ENCODE measurements at regions not wholly inside any gene's neighbourhood (a gene's known extent, or its start where the extent isn't known, plus 50 kb on each side); places are given as distances from the start of the nearest gene placed in this dataset.
"Not testable (repeated sequence)": the region's sequence is repeated elsewhere in the genome, so short reads cannot be mapped to it uniquely, and the experiment has no call there.

- not testable (repeated sequence) for H4K12ac ChIP-seq (ENCODE audit: low read depth, low read length); H2BK120ac ChIP-seq (ENCODE audit: insufficient read depth, low read length, poor library complexity); H2BK5ac ChIP-seq (ENCODE audit: low read depth, low read length, poor library complexity); H3K79me1 ChIP-seq (ENCODE audit: low read length); H3K27ac ChIP-seq (ENCODE audit: low read depth, low read length); H3K18ac ChIP-seq (ENCODE audit: low read length); H3K4me1 ChIP-seq (ENCODE audit: control insufficient read depth in 1 of 2, insufficient read depth in 2 of 2, low read length in 2 of 2); H4K8ac ChIP-seq (ENCODE audit: low read depth, low read length); H3K4me2 ChIP-seq (ENCODE audit: low read length); H3K79me2 ChIP-seq (ENCODE audit: control insufficient read depth, insufficient read depth, low read length, poor library complexity); H3K4me3 ChIP-seq (ENCODE audit: low read depth, low read length); H3K9me3 ChIP-seq (ENCODE audit: insufficient read depth, low read depth, low read length); H2BK12ac ChIP-seq (ENCODE audit: low read length); H3K23ac ChIP-seq (ENCODE audit: low read length); H3K14ac ChIP-seq (ENCODE audit: low read length); DNase-seq; H2AFZ ChIP-seq (ENCODE audit: insufficient read depth, low read length, poor library complexity); H4K91ac ChIP-seq (ENCODE audit: low read depth, low read length); H3K36me3 ChIP-seq (ENCODE audit: control insufficient read depth in 1 of 2, insufficient read depth in 2 of 2, low read length in 2 of 2); H2AK5ac ChIP-seq (ENCODE audit: low read length); H3K4ac ChIP-seq (ENCODE audit: low read depth, low read length); H3K27me3 ChIP-seq (ENCODE audit: insufficient read depth, low read length); H3K9ac ChIP-seq (ENCODE audit: low read length)
- WGBS (ENCODE audit: extremely low coverage, insufficient coverage, insufficient read length): no CpG with 5 or more reads among the region's 22 CpGs
These were observed 302.8 kb downstream of the TFAP2B start for GRCh38 chr6:51121380-51121976.

- Histone ChIP-seq H3K14ac (ENCODE audit: low read length) (no peak overlapping the region), H4K12ac (ENCODE audit: low read depth, low read length) (no peak overlapping the region), H3K4me1 (ENCODE audit: control insufficient read depth in 1 of 2, insufficient read depth in 2 of 2, low read length in 2 of 2) (no peaks in the 10 kb centered on the region), H3K36me3 (ENCODE audit: control insufficient read depth in 1 of 2, insufficient read depth in 2 of 2, low read length in 2 of 2) (no peaks in the 10 kb centered on the region), H3K23ac (ENCODE audit: low read length) (no peak overlapping the region), H2BK5ac (ENCODE audit: low read depth, low read length, poor library complexity) (no peak overlapping the region), H2BK12ac (ENCODE audit: low read length) (no peak overlapping the region), H3K4me3 (ENCODE audit: low read depth, low read length) (no peak overlapping the region), H3K9ac (ENCODE audit: low read length) (no peak overlapping the region), H3K9me3 (ENCODE audit: insufficient read depth, low read depth, low read length) (no peaks in the 10 kb centered on the region), H3K27ac (ENCODE audit: low read depth, low read length) (no peak overlapping the region), H2AK5ac (ENCODE audit: low read length) (no peak overlapping the region), H3K27me3 (ENCODE audit: insufficient read depth, low read length) (no peaks in the 10 kb centered on the region), H3K4ac (ENCODE audit: low read depth, low read length) (no peak overlapping the region), H3K4me2 (ENCODE audit: low read length) (no peak overlapping the region), H2BK120ac (ENCODE audit: insufficient read depth, low read length, poor library complexity) (no peak overlapping the region), H3K79me2 (ENCODE audit: control insufficient read depth, insufficient read depth, low read length, poor library complexity) (no peaks in the 10 kb centered on the region), H2AFZ (ENCODE audit: insufficient read depth, low read length, poor library complexity) (no peak overlapping the region), H4K8ac (ENCODE audit: low read depth, low read length) (no peak overlapping the region), H3K79me1 (ENCODE audit: low read length) (no peaks in the 10 kb centered on the region), H3K18ac (ENCODE audit: low read length) (no peak overlapping the region), H4K91ac (ENCODE audit: low read depth, low read length) (no peak overlapping the region)
- DNase-seq: no peak
These were observed 310.4 kb downstream of the TFAP2B start for GRCh38 chr6:51129043-51129442.

GRCh38 chr6:51137777-51138176, 319.1 kb downstream of the TFAP2B start:
- no peak overlapping the region for H3K14ac ChIP-seq (ENCODE audit: low read length)
- H3K18ac ChIP-seq (ENCODE audit: low read length): no peak overlapping the region
- H4K91ac ChIP-seq (ENCODE audit: low read depth, low read length): no peak overlapping the region

GRCh38 chr6:51139950-51140385, 321.3 kb downstream of the TFAP2B start:
- no peak overlapping the region for H2BK12ac ChIP-seq (ENCODE audit: low read length)
- no peak overlapping the region for H2AFZ ChIP-seq (ENCODE audit: insufficient read depth, low read length, poor library complexity)
- H2BK120ac ChIP-seq (ENCODE audit: insufficient read depth, low read length, poor library complexity): no peak overlapping the region
- H3K9ac ChIP-seq (ENCODE audit: low read length): no peak overlapping the region
- H3K27me3 ChIP-seq (ENCODE audit: insufficient read depth, low read length): no peaks in the 10 kb centered on the region
- WGBS (ENCODE audit: extremely low coverage, insufficient coverage, insufficient read length): no CpG with 5 or more reads among the region's 3 CpGs
- no peak overlapping the region for H3K4me2 ChIP-seq (ENCODE audit: low read length)
- no peaks in the 10 kb centered on the region for H3K4me1 ChIP-seq (ENCODE audit: control insufficient read depth in 1 of 2, insufficient read depth in 2 of 2, low read length in 2 of 2)
- H4K8ac ChIP-seq (ENCODE audit: low read depth, low read length): no peak overlapping the region
- H3K9me3 ChIP-seq (ENCODE audit: insufficient read depth, low read depth, low read length): peaks cover 4% of the 10 kb centered on the region
- H3K36me3 ChIP-seq (ENCODE audit: control insufficient read depth in 1 of 2, insufficient read depth in 2 of 2, low read length in 2 of 2): no peaks in the 10 kb centered on the region
- H3K4ac ChIP-seq (ENCODE audit: low read depth, low read length): no peak overlapping the region
- H3K4me3 ChIP-seq (ENCODE audit: low read depth, low read length): no peak overlapping the region
- H3K23ac ChIP-seq (ENCODE audit: low read length): no peak overlapping the region
- H3K27ac ChIP-seq (ENCODE audit: low read depth, low read length): no peak overlapping the region
- no peak overlapping the region for H2BK5ac ChIP-seq (ENCODE audit: low read depth, low read length, poor library complexity)
- H4K91ac ChIP-seq (ENCODE audit: low read depth, low read length): no peak overlapping the region
- H4K12ac ChIP-seq (ENCODE audit: low read depth, low read length): no peak overlapping the region
- H3K14ac ChIP-seq (ENCODE audit: low read length): no peak overlapping the region
- H3K18ac ChIP-seq (ENCODE audit: low read length): no peak overlapping the region
- H2AK5ac ChIP-seq (ENCODE audit: low read length): no peak overlapping the region
- H3K79me2 ChIP-seq (ENCODE audit: control insufficient read depth, insufficient read depth, low read length, poor library complexity): no peaks in the 10 kb centered on the region
- H3K79me1 ChIP-seq (ENCODE audit: low read length): no peaks in the 10 kb centered on the region
- no peak for DNase-seq

More at GRCh38 chr6:51137777-51138176, 319.1 kb downstream of the TFAP2B start:
- H3K23ac ChIP-seq (ENCODE audit: low read length): no peak overlapping the region
- H3K4me2 ChIP-seq (ENCODE audit: low read length): no peak overlapping the region
- no peaks in the 10 kb centered on the region for H3K36me3 ChIP-seq (ENCODE audit: control insufficient read depth in 1 of 2, insufficient read depth in 2 of 2, low read length in 2 of 2)
- DNase-seq: no peak
- H3K4ac ChIP-seq (ENCODE audit: low read depth, low read length): no peak overlapping the region
- no peaks in the 10 kb centered on the region for H3K79me1 ChIP-seq (ENCODE audit: low read length)
- no peak overlapping the region for H4K8ac ChIP-seq (ENCODE audit: low read depth, low read length)
- H2AK5ac ChIP-seq (ENCODE audit: low read length): no peak overlapping the region
- no peaks in the 10 kb centered on the region for H3K27me3 ChIP-seq (ENCODE audit: insufficient read depth, low read length)
- H3K4me3 ChIP-seq (ENCODE audit: low read depth, low read length): no peak overlapping the region
- no peak overlapping the region for H2BK5ac ChIP-seq (ENCODE audit: low read depth, low read length, poor library complexity)
- H3K27ac ChIP-seq (ENCODE audit: low read depth, low read length): no peak overlapping the region
- no peak overlapping the region for H2AFZ ChIP-seq (ENCODE audit: insufficient read depth, low read length, poor library complexity)
- peaks cover 4% of the 10 kb centered on the region for H3K9me3 ChIP-seq (ENCODE audit: insufficient read depth, low read depth, low read length)
- H2BK120ac ChIP-seq (ENCODE audit: insufficient read depth, low read length, poor library complexity): no peak overlapping the region
- H3K9ac ChIP-seq (ENCODE audit: low read length): no peak overlapping the region
- H3K79me2 ChIP-seq (ENCODE audit: control insufficient read depth, insufficient read depth, low read length, poor library complexity): no peaks in the 10 kb centered on the region
- H3K4me1 ChIP-seq (ENCODE audit: control insufficient read depth in 1 of 2, insufficient read depth in 2 of 2, low read length in 2 of 2): no peaks in the 10 kb centered on the region
- H4K12ac ChIP-seq (ENCODE audit: low read depth, low read length): no peak overlapping the region
- no peak overlapping the region for H2BK12ac ChIP-seq (ENCODE audit: low read length)

All from trophoblast cell (in vitro differentiated cells and primary cell).